IMR-90 (cell line): ENCODE measurements at regions not wholly inside any gene's neighbourhood (a gene's known extent, or its start where the extent isn't known, plus 50 kb on each side); places are given as distances from the start of the nearest gene placed in this dataset.

Source experiments
- ATAC-seq: fragments of 200-7000 bp; cut with Tn5 transposase; 2 replicates; pipeline ENCODE4 v1.9.1; 2020; ENCODE audit warnings: low read depth, mild to moderate bottlenecking, moderate library complexity
- BruUV-seq: library from RNA; stranded (reverse); fragments of 400-500 nt; replicated peaks from 2 replicates; lab custom pipeline; 2021; lab: Mats Ljungman, UMichigan
- CTCF ChIA-PET: fragments of 300-600 bp; formaldehyde crosslinking; extraction: SDS; loops from one replicate; lab custom pipeline; 2021; ENCODE audit warnings: antibody characterized with exemption; lab: Yijun Ruan, JAX
- POLR2A ChIA-PET: fragments of 300-600 bp; sonication (Branson Sonifier 250); formaldehyde crosslinking; loops from one replicate; lab custom pipeline; 2022; ENCODE audit warnings: antibody characterized with exemption; ENCODE audit not compliant: unreplicated experiment; lab: Charles Lee
- DNase-seq: peaks from one replicate; pipeline ENCODE4 v3.0.0; 2013
- H2AFZ ChIP-seq: replicated peaks from 2 replicates; pipeline ENCODE3; 2013; ENCODE audit warnings: low read length, mild to moderate bottlenecking; ENCODE audit not compliant: poor library complexity
- H2AK5ac ChIP-seq: 2 replicates; pipeline ENCODE4 v1.6.1; 2013; ENCODE audit warnings: low read depth, low read length, inconsistent platforms
- H2AK9ac ChIP-seq: replicated peaks from 2 replicates; pipeline ENCODE3; 2013; ENCODE audit warnings: mild to moderate bottlenecking, low read depth, low read length, moderate library complexity; ENCODE audit not compliant: poor library complexity
- H2BK120ac ChIP-seq: 2 replicates; pipeline ENCODE4 v1.6.1; 2013; ENCODE audit warnings: low read depth, low read length, inconsistent platforms
- H2BK15ac ChIP-seq: 3 replicates; pipeline ENCODE4 v1.6.1; 2013; ENCODE audit warnings: low read depth, low read length, inconsistent platforms
- H2BK20ac ChIP-seq: 2 replicates; pipeline ENCODE4 v1.6.1; 2013; ENCODE audit warnings: low read depth, mild to moderate bottlenecking, inconsistent platforms, low read length, moderate library complexity
- H2BK5ac ChIP-seq: 2 replicates; pipeline ENCODE4 v1.6.1; 2013; ENCODE audit warnings: mild to moderate bottlenecking, low read depth, low read length, inconsistent platforms; ENCODE audit not compliant: poor library complexity, severe bottlenecking
- H3K14ac ChIP-seq: replicated peaks from 2 replicates; pipeline ENCODE4 v1.6.1; 2013; ENCODE audit warnings: low read depth, low read length, inconsistent platforms
- H3K18ac ChIP-seq: 2 replicates; pipeline ENCODE4 v1.6.1; 2013; ENCODE audit warnings: low read depth, low read length, control low read depth
- H3K23ac ChIP-seq: 2 replicates; pipeline ENCODE4 v1.6.1; 2013; ENCODE audit warnings: low read depth, low read length, inconsistent platforms
- H3K27ac ChIP-seq: 2 replicates; pipeline ENCODE4 v1.5.1; 2013; ENCODE audit warnings: mild to moderate bottlenecking, control low read depth, low read length; ENCODE audit not compliant: insufficient read depth
- H3K27me3 ChIP-seq: 2 replicates; pipeline ENCODE4 v1.6.1; 2013; ENCODE audit warnings: low read length; ENCODE audit not compliant: control insufficient read depth, insufficient read depth
- H3K36me3 ChIP-seq: 2 replicates; pipeline ENCODE4 v1.6.1; 2013; ENCODE audit warnings: low read length, mixed read lengths; ENCODE audit not compliant: control insufficient read depth, insufficient read depth
- H3K4ac ChIP-seq: 2 replicates; pipeline ENCODE4 v1.6.1; 2013; ENCODE audit warnings: low read depth, low read length, inconsistent platforms
- H3K4me1 ChIP-seq: 2 replicates; pipeline ENCODE4 v1.6.1; 2013; ENCODE audit warnings: low read length, mixed read lengths; ENCODE audit not compliant: control insufficient read depth, insufficient read depth
- H3K4me2 ChIP-seq: 2 replicates; pipeline ENCODE4 v1.6.1; 2013; ENCODE audit warnings: low read depth, mild to moderate bottlenecking, control low read depth, low read length, moderate library complexity
- H3K4me3 ChIP-seq: 2 replicates; pipeline ENCODE4 v1.5.1; 2013; ENCODE audit warnings: low read depth, mild to moderate bottlenecking, control low read depth, low read length, moderate library complexity; ENCODE audit not compliant: insufficient read depth
- H3K56ac ChIP-seq: 2 replicates; pipeline ENCODE4 v1.6.1; 2013; ENCODE audit warnings: low read length, inconsistent platforms; ENCODE audit not compliant: insufficient read depth; ENCODE audit errors: extremely low read depth
- H3K79me1 ChIP-seq, 2 experiments: 2 replicates each; pipeline ENCODE4 v1.6.1; 2013; ENCODE audit warnings: low read length in 2 of 2, inconsistent platforms in 1 of 2, low read depth in 1 of 2
- H3K9ac ChIP-seq: 2 replicates; pipeline ENCODE4 v1.6.1; 2013; ENCODE audit warnings: low read depth, low read length, control low read depth
- H3K9me1 ChIP-seq: 2 replicates; pipeline ENCODE4 v1.6.1; 2013; ENCODE audit warnings: low read length, inconsistent platforms; ENCODE audit not compliant: insufficient read depth
- H3K9me3 ChIP-seq: 2 replicates; pipeline ENCODE4 v1.6.1; 2013; ENCODE audit warnings: low read length; ENCODE audit not compliant: control insufficient read depth, insufficient read depth
- H4K20me1 ChIP-seq: 2 replicates; pipeline ENCODE4 v1.6.1; 2013; ENCODE audit warnings: low read length, inconsistent platforms; ENCODE audit not compliant: insufficient read depth
- H4K5ac ChIP-seq: 2 replicates; pipeline ENCODE4 v1.6.1; 2013; ENCODE audit warnings: mild to moderate bottlenecking, low read depth, low read length, control low read depth
- H4K8ac ChIP-seq, 2 experiments: 2 replicates each; pipeline ENCODE4 v1.6.1; 2013; ENCODE audit warnings: low read depth in 2 of 2, low read length in 2 of 2, control low read depth in 1 of 2, inconsistent platforms in 1 of 2
- H4K91ac ChIP-seq: 2 replicates; pipeline ENCODE4 v1.6.1; 2013; ENCODE audit warnings: low read depth, low read length, inconsistent platforms; ENCODE audit not compliant: insufficient read depth
- RAD21 ChIP-seq: IDR thresholded peaks from 2 replicates; pipeline ENCODE4 v1.6.1; 2012; ENCODE audit warnings: low read length, improper control_type of control experiment
- WGBS, 2 experiments: methylation state at CpG; one replicate each; pipeline versions ENCODE4 v1.1.5 to v1.1.7; 2013; ENCODE audit warnings: missing lambda C conversion rate in 2 of 2; ENCODE audit not compliant: insufficient read length in 1 of 2; ENCODE audit errors: extremely low coverage in 2 of 2; 5-methylcytosine and 5-hydroxymethylcytosine counted together
- dilution Hi-C: fragments of 300-500 bp; cut with HindIII; formaldehyde crosslinking; loops from one replicate; pipeline ENCODE4 v1.14.3; 2018; ENCODE audit warnings: low sequenced_read_pairs; ENCODE audit not compliant: unreplicated experiment
- in situ Hi-C: fragments of 300-500 bp; cut with MboI; formaldehyde crosslinking; loops from 3 replicates; pipeline ENCODE4 v1.14.3; 2019; ENCODE audit warnings: low sequenced_read_pairs, inconsistent platforms, mixed read lengths
- intact Hi-C: fragments of 100-400 bp; cut with micrococcal nuclease; formaldehyde crosslinking; loops from 2 replicates; pipeline ENCODE4 v1.10.0; 2022

DNA sequence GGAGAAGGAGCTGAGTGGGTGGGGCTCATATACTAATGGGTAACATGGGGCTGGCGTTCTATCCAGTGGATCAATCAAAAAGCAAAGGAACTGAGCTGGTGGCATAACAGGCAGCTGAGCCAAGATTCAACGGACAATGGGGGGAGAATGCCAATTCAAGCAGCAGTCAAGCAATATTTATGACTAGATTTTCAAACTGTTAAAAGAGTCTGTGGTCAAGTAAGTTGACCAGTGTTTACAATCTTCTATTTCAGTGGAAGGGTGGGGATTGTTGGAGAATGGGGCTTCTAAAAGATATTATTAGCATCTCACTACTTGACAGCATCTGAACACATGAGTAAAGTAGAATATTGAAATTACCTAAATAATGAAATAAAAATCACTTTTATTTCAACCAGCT, 64.9 kb upstream of the SCRG1 start:
- DNase-seq (no peak), ATAC-seq (no peak)
- 100% methylated on average over 1 of the region's 2 CpGs; no CpG with 5 or more reads in 1 of the 2 experiments for WGBS, 2 experiments
- Histone ChIP-seq H2AK9ac (no peak overlapping the region), H4K5ac (no peak overlapping the region), H3K23ac (no peak overlapping the region), H2BK5ac (no peak overlapping the region), H3K9me3 (no peaks in the 10 kb centered on the region), H3K4ac (no peak overlapping the region), H3K18ac (no peak overlapping the region), H3K4me2 (no peak overlapping the region), H3K27me3 (no peaks in the 10 kb centered on the region), H4K8ac (no peak overlapping the region), H4K91ac (no peak overlapping the region), H2AK5ac (no peak overlapping the region), H3K4me3 (no peak overlapping the region), H2BK120ac (no peak overlapping the region), H3K56ac (no peak overlapping the region), H3K36me3 (no peaks in the 10 kb centered on the region), H2BK20ac (no peak overlapping the region), H2AFZ (no peak overlapping the region), H4K20me1 (no peaks in the 10 kb centered on the region), H3K9me1 (no peaks in the 10 kb centered on the region), H3K14ac (no peak overlapping the region), H3K9ac (no peak overlapping the region), H3K27ac (no peak overlapping the region), H3K79me1 (no peaks in the 10 kb centered on the region), H2BK15ac (no peak overlapping the region), H3K4me1 (no peaks in the 10 kb centered on the region)
- no peak for TF ChIP-seq RAD21
- CTCF ChIA-PET = no interaction called here
- POLR2A ChIA-PET = no interaction called here
- in situ Hi-C loops (no loop called here), dilution Hi-C loops (no loop called here), intact Hi-C loops (no loop called here)
- no TSS peak for BruUV-seq
